ENCODE measurements at regions not wholly inside any gene's neighbourhood (a gene's known extent, or its start where the extent isn't known, plus 50 kb on each side); places are given as distances from the start of the nearest gene placed in this dataset.
A peak's percentile ranks its signal among the peaks of the same experiment; 100 is the strongest.
"Not testable (repeated sequence)": the region's sequence is repeated elsewhere in the genome, so short reads cannot be mapped to it uniquely, and the experiment has no call there.

DNA sequence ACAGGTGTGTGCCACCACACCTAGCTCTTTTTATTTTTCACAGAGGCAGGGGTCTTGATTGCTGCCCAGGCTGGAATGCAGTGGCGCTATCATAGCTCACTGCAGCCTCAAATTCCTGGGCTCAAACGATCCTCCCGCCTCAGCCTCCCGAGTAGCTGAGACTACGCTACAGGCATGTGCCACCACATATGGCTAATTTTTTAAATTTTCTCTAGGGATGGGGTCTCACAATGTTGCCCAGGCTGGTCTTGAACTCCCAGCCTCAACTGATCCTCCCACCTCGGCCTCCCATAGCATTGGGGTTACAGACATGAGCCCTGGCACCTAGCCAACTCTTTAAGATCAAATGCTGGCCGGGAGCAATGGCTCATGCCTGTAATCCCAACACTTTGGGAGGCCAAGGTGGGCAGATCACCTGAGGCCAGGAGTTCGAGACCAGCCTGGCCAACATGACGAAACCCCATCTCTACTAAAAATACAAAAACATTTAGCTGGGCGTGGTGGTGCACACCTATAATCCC lies 50.6 kb upstream of the MYL10 start:
- DNase-seq: not testable (repeated sequence)

- DNase-seq: no peak
These were observed 51.5 kb upstream of the MYL10 start for GRCh38 chr7:101680406-101681145.

- no peak for DNase-seq
These were observed 52.3 kb upstream of the MYL10 start for GRCh38 chr7:101681170-101682007.

GRCh38 chr7:101684983-101685330 lies 55.9 kb upstream of the MYL10 start:
- no peak for DNase-seq

DNA sequence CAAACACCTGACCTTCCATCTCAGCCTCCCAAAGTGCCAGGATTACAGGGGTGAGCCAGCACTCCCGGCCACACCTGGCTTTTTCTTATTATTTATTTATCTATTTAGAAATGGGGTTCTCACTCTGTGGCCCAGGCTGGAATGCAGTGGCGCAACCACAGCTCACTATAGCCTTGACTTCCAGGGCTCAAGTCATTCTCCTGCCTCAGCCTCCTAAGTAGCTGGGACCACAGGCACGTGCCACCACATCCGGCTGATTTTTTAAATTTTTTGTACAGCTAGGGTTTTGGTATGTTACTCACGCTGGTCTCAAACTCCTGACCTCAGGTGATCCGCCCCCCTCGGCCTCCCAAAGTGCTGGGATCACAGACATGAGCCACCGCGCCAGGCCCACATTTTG lies 56.9 kb upstream of the MYL10 start:
- DNase-seq: no peak

DNA sequence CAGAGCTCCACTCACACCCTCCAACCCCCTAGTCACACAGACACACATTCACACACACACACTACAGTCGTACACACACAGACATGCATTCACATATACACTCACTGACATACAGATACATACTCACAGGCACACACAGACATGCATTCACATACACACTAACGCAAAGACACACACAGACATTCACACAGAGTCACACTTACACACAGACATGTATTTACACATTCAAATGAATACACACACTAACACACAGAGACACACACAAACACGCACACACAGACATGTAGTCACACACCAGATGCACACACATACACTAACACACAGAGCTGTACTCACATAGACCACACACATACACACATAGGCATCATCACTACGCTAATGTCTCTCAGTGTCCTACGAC lies 58.0 kb upstream of the MYL10 start:
- DNase-seq: no peak

DNA sequence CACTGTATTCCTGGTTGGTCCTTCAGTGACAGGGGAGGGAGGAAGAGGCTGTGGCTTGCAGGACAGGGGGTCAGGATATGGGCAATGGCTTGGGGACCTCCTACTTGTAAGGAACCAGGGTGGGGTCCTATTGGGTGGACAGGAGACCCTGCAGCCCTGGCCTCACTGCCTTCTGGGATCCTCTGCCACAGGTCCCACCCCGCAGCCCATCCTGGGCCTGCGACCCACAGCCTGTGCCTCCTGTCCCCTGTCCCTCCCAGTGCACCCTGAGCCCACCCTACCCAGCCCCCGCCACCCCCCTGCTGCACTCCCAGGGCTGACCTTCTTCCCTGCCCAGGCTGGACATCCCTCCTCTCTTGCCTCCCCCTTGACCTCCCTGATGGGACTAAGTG lies 58.7 kb upstream of the MYL10 start:
- no peak for DNase-seq

DNA sequence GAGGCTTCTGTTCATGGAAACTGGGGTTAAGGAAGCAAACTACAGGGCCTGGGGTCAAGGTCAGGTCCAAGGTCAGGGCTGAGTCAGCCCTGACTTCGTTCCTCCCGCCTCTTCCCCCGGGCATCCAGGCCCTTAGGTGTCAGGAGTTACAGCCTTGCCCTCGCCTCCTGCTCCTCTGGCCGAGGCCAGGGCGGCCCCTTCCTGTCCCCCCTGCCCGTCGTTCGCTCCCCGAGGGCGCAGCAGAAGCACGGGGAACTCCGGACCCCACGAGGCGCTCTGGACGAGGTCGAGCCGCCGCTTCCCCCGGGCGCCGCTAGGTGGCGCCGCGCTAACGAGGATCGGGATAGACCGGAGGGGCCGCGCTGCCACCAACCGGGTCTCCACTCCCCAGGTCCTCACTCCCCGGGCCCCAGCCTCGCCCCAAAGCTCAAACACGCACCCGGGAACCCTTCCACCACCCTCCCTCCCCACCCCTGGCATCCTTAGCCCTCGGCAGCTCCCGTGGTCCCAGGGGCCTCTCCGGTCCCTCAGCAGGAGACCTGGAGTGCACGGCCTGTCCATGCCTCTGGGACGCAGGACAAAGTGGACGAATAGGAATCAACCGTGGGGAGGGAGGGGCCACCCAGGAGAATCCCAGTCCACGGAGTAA lies 59.2 kb upstream of the MYL10 start:
- DNase-seq: peak in 1 of 2 experiments; percentile 24

DNA sequence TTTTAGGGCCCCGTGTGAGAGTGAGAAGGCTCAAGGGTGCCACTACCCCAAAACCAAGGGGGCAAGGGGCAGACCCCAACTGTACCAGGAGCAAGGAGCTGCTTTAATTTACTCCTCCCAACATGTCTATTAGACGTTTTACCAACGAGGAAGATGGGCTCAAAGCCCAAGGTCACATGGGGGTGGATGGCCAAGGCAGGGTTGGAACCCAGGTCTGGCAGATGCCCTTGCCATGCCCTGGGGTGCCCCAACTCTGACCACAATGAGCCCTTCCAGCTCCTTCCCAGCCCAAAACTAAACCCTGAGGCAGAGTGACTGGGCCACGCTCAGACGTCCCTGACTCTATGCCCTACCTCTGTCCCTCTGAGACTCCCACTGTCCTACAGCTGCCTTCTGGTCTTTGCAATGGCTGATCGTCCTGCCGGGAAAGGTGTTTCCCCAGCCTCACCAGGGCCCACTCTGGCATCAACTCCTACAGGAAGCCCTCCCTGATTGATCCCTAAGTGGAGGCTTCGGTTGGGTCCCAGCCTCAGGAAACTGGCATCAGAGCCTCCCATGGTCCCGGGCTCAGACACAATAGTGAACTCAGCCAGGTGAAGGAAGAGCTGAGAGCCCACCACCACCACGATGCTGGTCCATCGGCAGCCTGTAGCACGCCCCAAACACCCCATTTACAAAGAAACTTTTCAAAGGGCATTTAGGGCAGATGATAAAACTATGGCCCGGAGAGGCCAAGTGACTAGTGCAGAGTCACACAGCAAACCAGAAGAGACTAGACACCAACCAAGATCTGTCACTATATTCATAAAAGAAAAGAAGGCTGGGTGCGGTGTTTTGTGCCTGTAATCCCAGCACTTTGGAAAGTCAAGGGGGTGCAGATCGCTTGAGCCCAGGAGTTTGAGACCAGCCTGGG lies 60.2 kb upstream of the MYL10 start:
- DNase-seq: no peak

- DNase-seq: no peak
These were observed 61.0 kb upstream of the MYL10 start for GRCh38 chr7:101690061-101690460.

GRCh38 chr7:101691822-101692384 lies 62.8 kb upstream of the MYL10 start:
- DNase-seq: no peak

DNA sequence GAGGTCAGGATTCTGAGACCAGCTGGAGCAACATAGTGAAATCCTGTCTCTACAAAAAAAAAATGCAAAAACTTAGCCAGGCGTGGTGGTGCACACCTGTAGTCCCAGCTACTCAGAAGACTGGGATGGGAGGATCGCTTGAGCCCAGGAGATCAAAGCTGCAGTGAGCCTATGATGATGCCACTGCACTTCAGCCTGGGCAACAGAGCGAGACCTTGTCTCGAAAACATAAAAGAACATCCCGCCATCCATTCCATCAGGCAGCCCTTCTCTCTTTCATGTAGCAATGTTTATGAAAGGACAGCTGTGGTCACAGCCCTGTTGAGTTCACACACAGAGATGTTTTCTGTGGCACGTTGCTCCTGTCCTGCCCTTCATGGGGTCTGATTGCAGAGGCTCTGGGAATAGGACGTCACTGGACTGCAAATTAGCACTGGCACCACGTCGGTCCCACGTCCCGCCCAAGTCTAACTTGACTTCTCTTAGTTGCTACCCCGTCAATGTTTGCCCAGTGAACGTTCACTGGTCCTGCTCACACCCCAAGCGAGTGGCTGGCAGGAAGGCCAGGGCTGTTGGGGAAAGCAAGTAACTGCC lies 64.5 kb upstream of the MYL10 start:
- no peak for DNase-seq

- DNase-seq: no peak
These were observed 69.9 kb upstream of the MYL10 start for GRCh38 chr7:101698964-101699363.

DNA sequence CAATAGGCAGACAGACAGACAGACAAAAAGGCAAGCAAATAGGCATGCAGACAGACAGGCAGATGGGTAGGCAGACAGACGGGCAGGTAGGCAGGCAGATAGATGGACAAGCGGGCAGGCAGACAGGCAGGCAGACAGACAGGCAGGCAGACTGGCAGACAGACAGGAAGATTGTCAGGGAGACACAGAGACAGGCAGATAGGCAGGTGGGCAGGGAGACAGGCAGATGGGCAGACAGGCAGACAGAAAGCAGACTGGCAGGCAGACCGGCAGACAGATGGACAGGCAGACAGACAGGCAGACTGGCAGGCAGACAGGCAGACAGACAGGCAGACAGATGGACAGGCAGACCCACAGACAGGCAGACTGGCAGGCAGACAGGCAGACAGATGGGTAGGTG lies 70.3 kb upstream of the MYL10 start:
- DNase-seq: no peak

- DNase-seq: no peak
These were observed 71.1 kb upstream of the MYL10 start for GRCh38 chr7:101699881-101700823.

DNA sequence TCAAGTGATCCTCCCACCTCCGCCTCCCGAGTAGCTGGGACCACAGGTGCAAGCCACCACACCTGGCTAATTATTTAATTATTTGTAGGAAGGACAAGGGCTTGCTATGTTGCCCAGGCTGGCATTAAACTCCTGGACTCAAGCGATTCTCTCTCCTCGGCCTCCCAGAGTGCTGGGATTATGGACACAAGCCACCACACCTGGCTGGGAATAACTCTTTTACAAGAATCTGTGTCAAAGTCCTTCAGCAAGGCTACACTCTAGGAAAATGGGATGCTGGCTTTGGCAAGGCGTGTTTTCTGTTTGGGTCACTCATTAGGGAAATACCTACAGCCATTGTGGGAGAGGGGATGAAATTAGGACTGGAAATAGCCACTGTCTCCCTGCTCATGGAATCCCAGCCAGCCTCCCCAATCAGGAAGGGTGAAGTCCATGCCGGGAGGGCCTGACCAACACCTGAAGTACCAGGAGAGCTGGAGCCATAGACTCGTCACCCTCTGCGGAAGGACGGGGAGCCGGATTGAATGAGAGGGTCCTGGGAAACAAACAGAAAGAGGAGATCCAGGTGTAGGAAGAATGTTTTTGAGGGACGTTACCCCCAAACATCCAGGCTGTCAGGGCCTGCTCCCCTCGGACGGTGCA lies 72.2 kb upstream of the MYL10 start:
- no peak for DNase-seq

DNA sequence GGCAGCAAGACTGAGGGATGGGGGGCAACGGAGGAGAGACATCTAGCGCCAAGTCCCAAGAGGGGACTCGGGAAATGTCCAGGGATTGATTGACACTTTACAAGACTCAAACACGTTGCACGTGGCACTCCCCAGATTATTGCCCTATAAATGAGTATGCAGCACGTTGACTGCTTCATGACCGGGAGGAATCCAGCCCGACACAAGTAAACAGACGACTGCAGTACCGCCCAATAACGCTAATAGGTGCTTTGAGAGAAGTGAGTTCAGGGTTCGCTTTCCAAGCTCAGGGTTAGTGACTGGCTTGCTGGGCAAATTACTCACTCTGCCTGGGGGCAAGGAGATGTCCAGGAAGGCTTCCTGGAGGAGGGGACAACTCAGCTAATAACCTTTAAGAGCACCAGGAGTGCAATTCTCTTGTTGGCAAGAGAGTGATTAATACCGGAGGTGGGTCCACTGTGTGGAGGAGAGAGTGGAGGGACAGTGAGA lies 73.3 kb upstream of the MYL10 start:
- no peak for DNase-seq

GRCh38 chr7:101705331-101705730 lies 76.2 kb upstream of the MYL10 start:
- peak in 1 of 2 experiments; percentile 21 for DNase-seq

DNA sequence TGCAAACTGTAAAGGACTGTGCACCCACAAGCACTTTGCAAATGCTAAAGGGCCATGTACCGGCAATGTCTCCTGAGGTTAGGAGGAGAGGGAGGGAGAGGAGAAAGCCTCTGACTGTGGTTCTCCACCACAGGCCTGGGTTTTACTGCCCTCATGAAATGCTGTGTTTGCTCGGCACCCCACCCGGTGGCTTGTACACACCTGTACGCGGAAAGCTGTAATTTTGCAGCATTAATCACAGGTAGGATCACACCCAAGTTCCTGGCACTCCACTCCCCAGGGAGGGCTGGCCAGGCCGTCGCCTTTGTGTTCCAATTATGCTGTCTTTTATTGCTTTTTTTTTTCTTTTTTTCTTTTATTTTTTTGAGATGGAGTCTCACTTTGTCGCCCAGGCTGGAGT lies 78.5 kb upstream of the MYL10 start:
- no peak for DNase-seq

DNA sequence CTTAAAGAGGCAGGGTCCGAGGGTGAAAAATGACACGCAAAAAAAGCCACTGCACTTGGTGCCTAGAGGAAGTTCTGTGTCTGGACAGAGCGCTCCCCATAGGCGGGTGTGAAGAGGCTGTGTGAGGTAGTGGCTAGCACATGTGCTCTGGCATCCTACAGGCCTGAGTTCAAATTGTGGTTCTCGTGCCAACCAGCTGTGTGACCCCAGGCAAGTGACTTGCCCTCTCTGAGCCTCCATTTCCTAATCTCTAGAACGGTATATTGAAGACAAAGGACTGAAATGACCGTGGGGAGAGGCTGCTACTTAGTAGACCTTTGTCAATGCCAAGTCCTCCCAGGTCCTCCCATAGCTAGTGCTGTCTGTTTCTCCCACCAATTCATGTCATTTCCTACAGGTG lies 79.1 kb upstream of the MYL10 start:
- no peak for DNase-seq

Data from SHP77 (cell line).